MM.1S (cell line): ENCODE measurements at regions not wholly inside any gene's neighbourhood (a gene's known extent, or its start where the extent isn't known, plus 50 kb on each side); places are given as distances from the start of the nearest gene placed in this dataset.

Source experiments
- DNase-seq: peaks from one replicate; pipeline ENCODE4 v3.0.0-alpha.2; 2015
- H2AFZ ChIP-seq: fragments of 300-600 bp; sonication (generic); 2 replicates; pipeline ENCODE4 v1.6.0; 2016; ENCODE audit warnings: antibody characterized with exemption, low read length
- H3F3A ChIP-seq: fragments of 300-600 bp; sonication (generic); 2 replicates; pipeline ENCODE4 v1.6.1; 2016; ENCODE audit warnings: mild to moderate bottlenecking, antibody characterized with exemption, low read length, moderate library complexity, mixed read lengths; ENCODE audit not compliant: insufficient read depth
- H3K27ac ChIP-seq: fragments of 300-600 bp; sonication (generic); 2 replicates; pipeline ENCODE4 v1.5.1; 2016; ENCODE audit warnings: mild to moderate bottlenecking, low read length
- H3K27me3 ChIP-seq: fragments of 300-600 bp; sonication (generic); replicated peaks from 2 replicates; pipeline ENCODE4 v1.6.0; 2016; ENCODE audit warnings: low read length; ENCODE audit not compliant: insufficient read depth
- H3K36me3 ChIP-seq: fragments of 300-600 bp; sonication (generic); replicated peaks from 2 replicates; pipeline ENCODE4 v1.6.1; 2016; ENCODE audit warnings: mild to moderate bottlenecking, low read length, mixed read lengths; ENCODE audit not compliant: insufficient read depth
- H3K4me1 ChIP-seq: fragments of 300-600 bp; sonication (generic); 2 replicates; pipeline ENCODE4 v1.6.1; 2016; ENCODE audit warnings: low read length, mixed read lengths
- H3K4me2 ChIP-seq: fragments of 300-600 bp; sonication (generic); 2 replicates; pipeline ENCODE4 v1.6.0; 2016; ENCODE audit warnings: low read depth, low read length
- H3K4me3 ChIP-seq: fragments of 300-600 bp; sonication (generic); 2 replicates; pipeline ENCODE4 v1.5.1; 2016; ENCODE audit warnings: low read length, mixed read lengths
- H3K79me2 ChIP-seq: fragments of 300-600 bp; sonication (generic); 2 replicates; pipeline ENCODE4 v1.6.1; 2016; ENCODE audit warnings: mixed run types, low read length, mixed read lengths
- H3K9ac ChIP-seq: fragments of 300-600 bp; sonication (generic); 2 replicates; pipeline ENCODE4 v1.6.1; 2016; ENCODE audit warnings: low read length, mixed read lengths
- H3K9me2 ChIP-seq: fragments of 300-600 bp; sonication (generic); replicated peaks from 2 replicates; pipeline ENCODE4 v1.6.1; 2016; ENCODE audit warnings: mild to moderate bottlenecking, low read length, mixed read lengths; ENCODE audit not compliant: insufficient read depth
- H3K9me3 ChIP-seq: fragments of 300-600 bp; sonication (generic); replicated peaks from 2 replicates; pipeline ENCODE4 v1.6.1; 2016; ENCODE audit warnings: mild to moderate bottlenecking, low read length, mixed read lengths; ENCODE audit not compliant: insufficient read depth
- H4K20me1 ChIP-seq: fragments of 300-600 bp; sonication (generic); 2 replicates; pipeline ENCODE4 v1.6.1; 2016; ENCODE audit warnings: mild to moderate bottlenecking, low read length, moderate library complexity, mixed read lengths; ENCODE audit not compliant: insufficient read depth
- CTCF ChIP-seq: fragments of 300-600 bp; sonication (generic); IDR thresholded peaks from 2 replicates; pipeline ENCODE4 v1.5.1; 2016; ENCODE audit warnings: antibody characterized with exemption, low read length, mixed read lengths
- EZH2 ChIP-seq: fragments of 300-600 bp; sonication (generic); optimal IDR thresholded peaks from 2 replicates; pipeline ENCODE3; 2017; ENCODE audit warnings: low read depth, mild to moderate bottlenecking, antibody characterized with exemption, low read length, mixed read lengths
- EZH2phosphoT487 ChIP-seq: fragments of 300-600 bp; sonication (generic); IDR thresholded peaks from 2 replicates; pipeline ENCODE4 v1.6.1; 2018; ENCODE audit warnings: antibody characterized with exemption, low read length

GRCh38 chr1:165054627-165055026 is 301.9 kb downstream of the LMX1A start:
- no peaks in the 10 kb centered on the region for H3K27me3 ChIP-seq
- H3K9me3 ChIP-seq, result no peaks in the 10 kb centered on the region
- no peak overlapping the region for H3K4me2 ChIP-seq
- no peak overlapping the region for H3K27ac ChIP-seq
- no peaks in the 10 kb centered on the region for H4K20me1 ChIP-seq
- no peaks in the 10 kb centered on the region for H3K79me2 ChIP-seq
- H3K36me3 ChIP-seq, result no peaks in the 10 kb centered on the region
- no peak overlapping the region for H3K9ac ChIP-seq
- no peak overlapping the region for H3K4me3 ChIP-seq
- H3K9me2 ChIP-seq, result no peaks in the 10 kb centered on the region
- H3K4me1 ChIP-seq, result no peaks in the 10 kb centered on the region
- no peaks in the 10 kb centered on the region for H3F3A ChIP-seq
- no peak for TF ChIP-seq EZH2phosphoT487
- H2AFZ ChIP-seq, result no peak overlapping the region
- no peak for DNase-seq

- no peaks in the 10 kb centered on the region for H3F3A ChIP-seq
- no peaks in the 10 kb centered on the region for H3K36me3 ChIP-seq
- no peak overlapping the region for H3K27ac ChIP-seq
- no peaks in the 10 kb centered on the region for H3K9me3 ChIP-seq
- TF ChIP-seq CTCF (no peak), EZH2phosphoT487 (no peak), EZH2 (no peak)
- H3K27me3 ChIP-seq, result no peaks in the 10 kb centered on the region
- no peaks in the 10 kb centered on the region for H3K9me2 ChIP-seq
- no peaks in the 10 kb centered on the region for H4K20me1 ChIP-seq
- no peak overlapping the region for H2AFZ ChIP-seq
- H3K9ac ChIP-seq, result no peak overlapping the region
- DNase-seq, result no peak
- H3K4me1 ChIP-seq, result no peaks in the 10 kb centered on the region
- no peak overlapping the region for H3K4me3 ChIP-seq
- H3K4me2 ChIP-seq, result no peak overlapping the region
- no peaks in the 10 kb centered on the region for H3K79me2 ChIP-seq
Measured at GRCh38 chr1:165053351-165053750, 303.2 kb downstream of the LMX1A start.

DNA sequence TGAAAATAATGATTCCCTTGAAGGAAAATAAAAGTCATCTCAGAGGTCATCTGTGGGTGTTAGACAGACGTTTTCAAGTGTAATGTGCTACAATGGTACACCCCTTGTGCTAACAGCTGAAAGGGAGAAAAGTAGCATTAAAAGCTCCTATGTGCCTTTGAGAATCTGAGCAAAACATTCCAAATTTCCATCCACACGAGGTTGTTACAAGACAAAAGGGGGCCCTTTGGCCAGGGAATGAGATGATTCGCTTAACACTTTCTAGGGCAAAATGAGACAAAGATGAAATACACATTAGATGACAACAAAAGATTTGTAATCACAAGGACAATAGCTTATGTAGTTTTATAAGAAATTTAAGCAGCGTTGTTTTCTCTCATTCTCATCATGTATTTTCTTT is 303.6 kb downstream of the LMX1A start:
- Histone ChIP-seq H3K4me1 (no peaks in the 10 kb centered on the region), H2AFZ (no peak overlapping the region), H3K4me2 (no peak overlapping the region), H4K20me1 (no peaks in the 10 kb centered on the region), H3K9me2 (no peaks in the 10 kb centered on the region), H3K36me3 (no peaks in the 10 kb centered on the region), H3F3A (no peaks in the 10 kb centered on the region), H3K4me3 (no peak overlapping the region), H3K27ac (no peak overlapping the region), H3K9me3 (no peaks in the 10 kb centered on the region), H3K9ac (no peak overlapping the region), H3K27me3 (no peaks in the 10 kb centered on the region), H3K79me2 (no peaks in the 10 kb centered on the region)
- no peak for TF ChIP-seq EZH2
- TF ChIP-seq EZH2phosphoT487, result no peak
- no peak for DNase-seq

- Histone ChIP-seq H3K9me2 (no peaks in the 10 kb centered on the region), H3F3A (no peaks in the 10 kb centered on the region)
- TF ChIP-seq CTCF (no peak), EZH2phosphoT487 (no peak), EZH2 (no peak)
Measured at GRCh38 chr1:165052431-165052830, 304.1 kb downstream of the LMX1A start.

More at GRCh38 chr1:165052431-165052830, 304.1 kb downstream of the LMX1A start:
- no peak for DNase-seq
- H3K36me3 ChIP-seq, result no peaks in the 10 kb centered on the region
- no peaks in the 10 kb centered on the region for H3K27me3 ChIP-seq
- no peaks in the 10 kb centered on the region for H3K9me3 ChIP-seq
- no peaks in the 10 kb centered on the region for H3K79me2 ChIP-seq
- no peak overlapping the region for H3K4me3 ChIP-seq
- no peak overlapping the region for H3K4me2 ChIP-seq
- no peaks in the 10 kb centered on the region for H4K20me1 ChIP-seq
- no peaks in the 10 kb centered on the region for H3K4me1 ChIP-seq
- no peak overlapping the region for H3K27ac ChIP-seq
- H3K9ac ChIP-seq, result no peak overlapping the region
- no peak overlapping the region for H2AFZ ChIP-seq
